IMR-90 (cell line): ENCODE measurements at regions not wholly inside any gene's neighbourhood (a gene's known extent, or its start where the extent isn't known, plus 50 kb on each side); places are given as distances from the start of the nearest gene placed in this dataset.

Experiments used
- ATAC-seq: fragments of 200-7000 bp; cut with Tn5 transposase; 2 replicates; pipeline ENCODE4 v1.9.1; 2020; ENCODE audit warnings: low read depth, mild to moderate bottlenecking, moderate library complexity
- BruUV-seq: library from RNA; stranded (reverse); fragments of 400-500 nt; replicated peaks from 2 replicates; lab custom pipeline; 2021; lab: Mats Ljungman, UMichigan
- CTCF ChIA-PET: fragments of 300-600 bp; formaldehyde crosslinking; extraction: SDS; loops from one replicate; lab custom pipeline; 2021; ENCODE audit warnings: antibody characterized with exemption; lab: Yijun Ruan, JAX
- POLR2A ChIA-PET: fragments of 300-600 bp; sonication (Branson Sonifier 250); formaldehyde crosslinking; loops from one replicate; lab custom pipeline; 2022; ENCODE audit warnings: antibody characterized with exemption; ENCODE audit not compliant: unreplicated experiment; lab: Charles Lee
- DNase-seq: peaks from one replicate; pipeline ENCODE4 v3.0.0; 2013
- H2AFZ ChIP-seq: replicated peaks from 2 replicates; pipeline ENCODE3; 2013; ENCODE audit warnings: low read length, mild to moderate bottlenecking; ENCODE audit not compliant: poor library complexity
- H2AK5ac ChIP-seq: 2 replicates; pipeline ENCODE4 v1.6.1; 2013; ENCODE audit warnings: low read depth, low read length, inconsistent platforms
- H2AK9ac ChIP-seq: replicated peaks from 2 replicates; pipeline ENCODE3; 2013; ENCODE audit warnings: mild to moderate bottlenecking, low read depth, low read length, moderate library complexity; ENCODE audit not compliant: poor library complexity
- H2BK120ac ChIP-seq: 2 replicates; pipeline ENCODE4 v1.6.1; 2013; ENCODE audit warnings: low read depth, low read length, inconsistent platforms
- H2BK15ac ChIP-seq: 3 replicates; pipeline ENCODE4 v1.6.1; 2013; ENCODE audit warnings: low read depth, low read length, inconsistent platforms
- H2BK20ac ChIP-seq: 2 replicates; pipeline ENCODE4 v1.6.1; 2013; ENCODE audit warnings: low read depth, mild to moderate bottlenecking, inconsistent platforms, low read length, moderate library complexity
- H2BK5ac ChIP-seq: 2 replicates; pipeline ENCODE4 v1.6.1; 2013; ENCODE audit warnings: mild to moderate bottlenecking, low read depth, low read length, inconsistent platforms; ENCODE audit not compliant: poor library complexity, severe bottlenecking
- H3K14ac ChIP-seq: replicated peaks from 2 replicates; pipeline ENCODE4 v1.6.1; 2013; ENCODE audit warnings: low read depth, low read length, inconsistent platforms
- H3K18ac ChIP-seq: 2 replicates; pipeline ENCODE4 v1.6.1; 2013; ENCODE audit warnings: low read depth, low read length, control low read depth
- H3K23ac ChIP-seq: 2 replicates; pipeline ENCODE4 v1.6.1; 2013; ENCODE audit warnings: low read depth, low read length, inconsistent platforms
- H3K27ac ChIP-seq: 2 replicates; pipeline ENCODE4 v1.5.1; 2013; ENCODE audit warnings: mild to moderate bottlenecking, control low read depth, low read length; ENCODE audit not compliant: insufficient read depth
- H3K27me3 ChIP-seq: 2 replicates; pipeline ENCODE4 v1.6.1; 2013; ENCODE audit warnings: low read length; ENCODE audit not compliant: control insufficient read depth, insufficient read depth
- H3K36me3 ChIP-seq: 2 replicates; pipeline ENCODE4 v1.6.1; 2013; ENCODE audit warnings: low read length, mixed read lengths; ENCODE audit not compliant: control insufficient read depth, insufficient read depth
- H3K4ac ChIP-seq: 2 replicates; pipeline ENCODE4 v1.6.1; 2013; ENCODE audit warnings: low read depth, low read length, inconsistent platforms
- H3K4me1 ChIP-seq: 2 replicates; pipeline ENCODE4 v1.6.1; 2013; ENCODE audit warnings: low read length, mixed read lengths; ENCODE audit not compliant: control insufficient read depth, insufficient read depth
- H3K4me2 ChIP-seq: 2 replicates; pipeline ENCODE4 v1.6.1; 2013; ENCODE audit warnings: low read depth, mild to moderate bottlenecking, control low read depth, low read length, moderate library complexity
- H3K4me3 ChIP-seq: 2 replicates; pipeline ENCODE4 v1.5.1; 2013; ENCODE audit warnings: low read depth, mild to moderate bottlenecking, control low read depth, low read length, moderate library complexity; ENCODE audit not compliant: insufficient read depth
- H3K56ac ChIP-seq: 2 replicates; pipeline ENCODE4 v1.6.1; 2013; ENCODE audit warnings: low read length, inconsistent platforms; ENCODE audit not compliant: insufficient read depth; ENCODE audit errors: extremely low read depth
- H3K79me1 ChIP-seq, 2 experiments: 2 replicates each; pipeline ENCODE4 v1.6.1; 2013; ENCODE audit warnings: low read length in 2 of 2, inconsistent platforms in 1 of 2, low read depth in 1 of 2
- H3K9ac ChIP-seq: 2 replicates; pipeline ENCODE4 v1.6.1; 2013; ENCODE audit warnings: low read depth, low read length, control low read depth
- H3K9me1 ChIP-seq: 2 replicates; pipeline ENCODE4 v1.6.1; 2013; ENCODE audit warnings: low read length, inconsistent platforms; ENCODE audit not compliant: insufficient read depth
- H3K9me3 ChIP-seq: 2 replicates; pipeline ENCODE4 v1.6.1; 2013; ENCODE audit warnings: low read length; ENCODE audit not compliant: control insufficient read depth, insufficient read depth
- H4K20me1 ChIP-seq: 2 replicates; pipeline ENCODE4 v1.6.1; 2013; ENCODE audit warnings: low read length, inconsistent platforms; ENCODE audit not compliant: insufficient read depth
- H4K5ac ChIP-seq: 2 replicates; pipeline ENCODE4 v1.6.1; 2013; ENCODE audit warnings: mild to moderate bottlenecking, low read depth, low read length, control low read depth
- H4K8ac ChIP-seq, 2 experiments: 2 replicates each; pipeline ENCODE4 v1.6.1; 2013; ENCODE audit warnings: low read depth in 2 of 2, low read length in 2 of 2, control low read depth in 1 of 2, inconsistent platforms in 1 of 2
- H4K91ac ChIP-seq: 2 replicates; pipeline ENCODE4 v1.6.1; 2013; ENCODE audit warnings: low read depth, low read length, inconsistent platforms; ENCODE audit not compliant: insufficient read depth
- CEBPB ChIP-seq: IDR thresholded peaks from 2 replicates; pipeline ENCODE4 v1.6.1; 2012; ENCODE audit warnings: low read depth, low read length, improper control_type of control experiment
- CHD1 ChIP-seq: IDR thresholded peaks from 2 replicates; pipeline ENCODE4 v1.6.1; 2012; ENCODE audit warnings: low read depth, low read length, improper control_type of control experiment
- FOS ChIP-seq: fragments of 150-350 bp; IDR thresholded peaks from 2 replicates; pipeline ENCODE4 v1.6.1; 2016; ENCODE audit warnings: low read depth, low read length
- MXI1 ChIP-seq: IDR thresholded peaks from 2 replicates; pipeline ENCODE4 v1.6.1; 2012; ENCODE audit warnings: low read depth, mild to moderate bottlenecking, low read length, moderate library complexity, borderline replicate concordance
- NFE2L2 ChIP-seq: fragments of 150-350 bp; IDR thresholded peaks from 2 replicates; pipeline ENCODE4 v1.6.1; 2016; ENCODE audit warnings: low read depth, mild to moderate bottlenecking, low read length
- RAD21 ChIP-seq: IDR thresholded peaks from 2 replicates; pipeline ENCODE4 v1.6.1; 2012; ENCODE audit warnings: low read length, improper control_type of control experiment
- RCOR1 ChIP-seq: IDR thresholded peaks from 2 replicates; pipeline ENCODE4 v1.6.1; 2012; ENCODE audit warnings: mild to moderate bottlenecking, low read length, improper control_type of control experiment; ENCODE audit not compliant: insufficient replicate concordance
- WGBS, 2 experiments: methylation state at CpG; one replicate each; pipeline versions ENCODE4 v1.1.5 to v1.1.7; 2013; ENCODE audit warnings: missing lambda C conversion rate in 2 of 2; ENCODE audit not compliant: insufficient read length in 1 of 2; ENCODE audit errors: extremely low coverage in 2 of 2; 5-methylcytosine and 5-hydroxymethylcytosine counted together
- dilution Hi-C: fragments of 300-500 bp; cut with HindIII; formaldehyde crosslinking; loops from one replicate; pipeline ENCODE4 v1.14.3; 2018; ENCODE audit warnings: low sequenced_read_pairs; ENCODE audit not compliant: unreplicated experiment
- in situ Hi-C: fragments of 300-500 bp; cut with MboI; formaldehyde crosslinking; loops from 3 replicates; pipeline ENCODE4 v1.14.3; 2019; ENCODE audit warnings: low sequenced_read_pairs, inconsistent platforms, mixed read lengths
- intact Hi-C: fragments of 100-400 bp; cut with micrococcal nuclease; formaldehyde crosslinking; loops from 2 replicates; pipeline ENCODE4 v1.10.0; 2022

GRCh38 chr6:81237226-81237625 lies 515.3 kb downstream of the TENT5A start:
- Histone ChIP-seq H3K9me3 (no peaks in the 10 kb centered on the region), H2BK5ac (no peak overlapping the region), H2AK9ac (no peak overlapping the region), H3K27ac (no peak overlapping the region), H2AFZ (no peak overlapping the region), H3K9ac (no peak overlapping the region), H4K8ac (no peak overlapping the region), H3K4me3 (no peak overlapping the region), H3K23ac (no peak overlapping the region), H2AK5ac (no peak overlapping the region), H3K18ac (no peak overlapping the region), H3K56ac (no peak overlapping the region), H3K79me1 (no peaks in the 10 kb centered on the region), H2BK15ac (no peak overlapping the region), H3K4ac (no peak overlapping the region), H3K4me1 (no peaks in the 10 kb centered on the region), H2BK20ac (no peak overlapping the region), H4K20me1 (no peaks in the 10 kb centered on the region), H4K91ac (no peak overlapping the region), H3K27me3 (no peaks in the 10 kb centered on the region), H3K14ac (no peak overlapping the region), H3K9me1 (no peaks in the 10 kb centered on the region), H3K36me3 (no peaks in the 10 kb centered on the region), H2BK120ac (no peak overlapping the region), H4K5ac (no peak overlapping the region), H3K4me2 (no peak overlapping the region)
- WGBS, 2 experiments, result no CpG with 5 or more reads among the region's 2 CpGs
- intact Hi-C loops (no loop called here), in situ Hi-C loops (loop anchor here (25.0 kb wide), 1 partner anchor 800 kb away; no protein-coding TSS in a partner anchor), dilution Hi-C loops (no loop called here)
- ChIA-PET CTCF (no interaction called here), POLR2A (no interaction called here)
- no peak for TF ChIP-seq CEBPB
- TF ChIP-seq MXI1, result no peak
- no peak for TF ChIP-seq NFE2L2
- no peak for TF ChIP-seq RAD21
- TF ChIP-seq FOS, result no peak
- TF ChIP-seq RCOR1, result no peak
- TF ChIP-seq CHD1, result no peak
- no TSS peak for BruUV-seq
- DNase-seq (no peak), ATAC-seq (no peak)
